ENCODE measurements at regions not wholly inside any gene's neighbourhood (a gene's known extent, or its start where the extent isn't known, plus 50 kb on each side); places are given as distances from the start of the nearest gene placed in this dataset.

GRCh38 chr6:71171497-71172070 lies 117.0 kb upstream of the OGFRL1 start:
- TF ChIP-seq POLR2AphosphoS5 (IDR thresholded peaks at IDR 0.05; ENCODE audit: borderline replicate concordance, low read depth, low read length) (no peak), EZH2 (IDR thresholded peaks at IDR 0.05) (no peak)
